Adrenal gland (tissue), 5 donors: ENCODE measurements at regions not wholly inside any gene's neighbourhood (a gene's known extent, or its start where the extent isn't known, plus 50 kb on each side); places are given as distances from the start of the nearest gene placed in this dataset.

ENCODE experiments used
- POLR2A ChIP-seq, 2 donors: fragments of 450-650 bp; IDR thresholded peaks; one replicate each; pipeline ENCODE4 v1.6.1; 2017; ENCODE audit warnings: antibody characterized with exemption in 2 of 2, mild to moderate bottlenecking in 2 of 2, moderate library complexity in 1 of 2
- TF ChIP-seq, protein P1 (sequence below), 6 experiments: fragments of 450-650 bp in 4 of 6; fragments of 200-600 bp in 2 of 6; sonication (generic) in 1 of 6; IDR thresholded peaks; 1 replicate in 5 of 6; 2 replicates in 1 of 6; pipeline versions ENCODE4 v1.5.1 to v1.8.0; 2016 to 2021; ENCODE audit warnings: antibody characterized with exemption in 6 of 6, mild to moderate bottlenecking in 2 of 6, moderate library complexity in 1 of 6
- donor health status: DM: no; HTN: no; CAD: no.

DNA sequence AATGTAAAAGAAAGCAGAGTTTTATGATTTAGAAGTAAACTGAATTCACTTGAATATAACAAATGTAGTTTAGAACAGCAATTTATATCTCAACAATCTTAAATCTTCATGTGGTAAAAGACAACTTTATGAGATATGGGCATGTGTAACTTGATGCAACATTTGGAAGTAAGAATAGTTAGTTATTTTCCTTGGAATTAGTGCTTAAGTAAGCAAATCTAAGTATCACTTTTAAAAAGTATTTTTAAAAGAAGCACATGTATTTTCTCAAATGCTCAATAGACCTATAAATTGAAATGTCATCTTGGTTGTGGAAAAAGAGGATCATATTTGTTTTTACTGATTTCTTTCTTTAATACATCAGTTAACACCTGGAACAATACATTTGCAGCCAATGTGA, 340.3 kb upstream of the CDH6 start:
- TF ChIP-seq, protein P1, sequence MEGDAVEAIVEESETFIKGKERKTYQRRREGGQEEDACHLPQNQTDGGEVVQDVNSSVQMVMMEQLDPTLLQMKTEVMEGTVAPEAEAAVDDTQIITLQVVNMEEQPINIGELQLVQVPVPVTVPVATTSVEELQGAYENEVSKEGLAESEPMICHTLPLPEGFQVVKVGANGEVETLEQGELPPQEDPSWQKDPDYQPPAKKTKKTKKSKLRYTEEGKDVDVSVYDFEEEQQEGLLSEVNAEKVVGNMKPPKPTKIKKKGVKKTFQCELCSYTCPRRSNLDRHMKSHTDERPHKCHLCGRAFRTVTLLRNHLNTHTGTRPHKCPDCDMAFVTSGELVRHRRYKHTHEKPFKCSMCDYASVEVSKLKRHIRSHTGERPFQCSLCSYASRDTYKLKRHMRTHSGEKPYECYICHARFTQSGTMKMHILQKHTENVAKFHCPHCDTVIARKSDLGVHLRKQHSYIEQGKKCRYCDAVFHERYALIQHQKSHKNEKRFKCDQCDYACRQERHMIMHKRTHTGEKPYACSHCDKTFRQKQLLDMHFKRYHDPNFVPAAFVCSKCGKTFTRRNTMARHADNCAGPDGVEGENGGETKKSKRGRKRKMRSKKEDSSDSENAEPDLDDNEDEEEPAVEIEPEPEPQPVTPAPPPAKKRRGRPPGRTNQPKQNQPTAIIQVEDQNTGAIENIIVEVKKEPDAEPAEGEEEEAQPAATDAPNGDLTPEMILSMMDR (IDR thresholded peaks at IDR 0.05) = no peak
- TF ChIP-seq POLR2A (IDR thresholded peaks at IDR 0.05) = no peak
